AG10803 (cell line): ENCODE measurements at regions not wholly inside any gene's neighbourhood (a gene's known extent, or its start where the extent isn't known, plus 50 kb on each side); places are given as distances from the start of the nearest gene placed in this dataset.

Experiments used
- DNase-seq: peaks from one replicate; pipeline ENCODE4 v3.0.0; 2010; ENCODE audit warnings: low read depth
- H3K4me3 ChIP-seq: 2 replicates; pipeline ENCODE4 v1.5.1; 2011; ENCODE audit warnings: mild to moderate bottlenecking, low read length, control low read depth
- CTCF ChIP-seq: conservative IDR thresholded peaks from 2 replicates; pipeline ENCODE4 v1.5.1; 2011; ENCODE audit warnings: mild to moderate bottlenecking, low read length, control low read depth, inconsistent platforms

GRCh38 chr4:104719539-104720230, 225.0 kb upstream of the CXXC4 start:
- DNase-seq: no peak
- H3K4me3 ChIP-seq: no peak overlapping the region
- no peak for TF ChIP-seq CTCF

- H3K4me3 ChIP-seq: no peak overlapping the region
- no peak for DNase-seq
- no peak for TF ChIP-seq CTCF
Observed at GRCh38 chr4:104722467-104722866, 227.8 kb upstream of the CXXC4 start.

GRCh38 chr4:104726002-104726401, 231.3 kb upstream of the CXXC4 start:
- TF ChIP-seq CTCF: no peak
- no peak for DNase-seq
- H3K4me3 ChIP-seq: no peak overlapping the region

GRCh38 chr4:104727643-104728042, 232.9 kb upstream of the CXXC4 start:
- no peak overlapping the region for H3K4me3 ChIP-seq
- no peak for DNase-seq
- TF ChIP-seq CTCF: no peak

GRCh38 chr4:104728380-104729122, 233.9 kb upstream of the CXXC4 start:
- no peak for TF ChIP-seq CTCF
- DNase-seq: peak; percentile 3
- H3K4me3 ChIP-seq: no peak overlapping the region

- TF ChIP-seq CTCF: no peak
- no peak for DNase-seq
- H3K4me3 ChIP-seq: no peak overlapping the region
Observed at GRCh38 chr4:104732766-104733165, 238.1 kb upstream of the CXXC4 start.

GRCh38 chr4:104735174-104735573, 240.5 kb upstream of the CXXC4 start:
- TF ChIP-seq CTCF: no peak
- DNase-seq: no peak
- no peak overlapping the region for H3K4me3 ChIP-seq
